Heart left ventricle (tissue), 13 donors: ENCODE measurements at regions not wholly inside any gene's neighbourhood (a gene's known extent, or its start where the extent isn't known, plus 50 kb on each side); places are given as distances from the start of the nearest gene placed in this dataset.

ENCODE experiments used
- CTCF ChIP-seq, 12 donors: fragments of 200-600 bp; sonication (generic) in 4 of 12; IDR thresholded peaks; one replicate each; pipeline versions ENCODE4 v1.5.0 to v1.8.0; 2018 to 2022; ENCODE audit warnings: antibody characterized with exemption in 12 of 12, mild to moderate bottlenecking in 5 of 12
- POLR2A ChIP-seq, 2 donors: fragments of 450-650 bp; IDR thresholded peaks; one replicate each; pipeline ENCODE4 v1.6.1; 2017; ENCODE audit warnings: antibody characterized with exemption in 2 of 2, mild to moderate bottlenecking in 2 of 2, moderate library complexity in 2 of 2
- donor health status: ischemic (EF 13 %, LVEDD 7.1; RV severe dilation, severe dysfunction).
- donor health status: DM: no; HTN: yes; CAD: no.
- donor health status: DM: no; HTN: no; CAD: no.
- donor health status: ischemic (EF 25% LVEDD 6.9; RV normal size, moderate dysfunction).
- donor health status: ischemic (EF 25% LVEDD 5.7; RV mildly dilated, moderate dysfunction).
- donor health status: ischemic (EF 35%, LVEDD 5.7; RV mildly dilated, moderate dysfunction).
- donor health status: nonischemic (EF 11% LVEDD 7.7; RV severe dilation, severe dysfunction).
- donor health status: DM: yes; HTN: yes; CAD: no.
- donor health status: PGD.
- donor health status: ischemic (EF 29% LVEDD 5.4; RV normal size, mild dysfunction).
- donor health status: nonischemic (EF 23%, LVEDD 6.1; RV moderate dilation, normal function).

- no peak for TF ChIP-seq CTCF (IDR thresholded peaks at IDR 0.05)
- TF ChIP-seq POLR2A (IDR thresholded peaks at IDR 0.05) = no peak
Observed at GRCh38 chr2:215769246-215769645, 244.1 kb downstream of the MREG start.
